NCI-H524 (cell line): ENCODE measurements at regions not wholly inside any gene's neighbourhood (a gene's known extent, or its start where the extent isn't known, plus 50 kb on each side); places are given as distances from the start of the nearest gene placed in this dataset.

Source experiments
- DNase-seq, 2 experiments: peaks; one replicate each; lab custom pipeline; 2025; lab: John Stamatoyannopoulos, UW

GRCh38 chr12:45627407-45628069 lies 102.0 kb upstream of the ARID2 start:
- no peak for DNase-seq

GRCh38 chr12:45629292-45629691 lies 100.2 kb upstream of the ARID2 start:
- DNase-seq, result no peak

GRCh38 chr12:45633733-45634132 lies 95.8 kb upstream of the ARID2 start:
- DNase-seq, result no peak

GRCh38 chr12:45634273-45634917 lies 95.1 kb upstream of the ARID2 start:
- DNase-seq, result no peak

- no peak for DNase-seq
These were observed 92.3 kb upstream of the ARID2 start for GRCh38 chr12:45637242-45637641.

GRCh38 chr12:45637706-45638105 lies 91.8 kb upstream of the ARID2 start:
- no peak for DNase-seq

GRCh38 chr12:45638386-45638785 lies 91.1 kb upstream of the ARID2 start:
- DNase-seq, result no peak

- peak in 1 of 2 experiments; percentile 4 for DNase-seq
These were observed 85.0 kb upstream of the ARID2 start for GRCh38 chr12:45644541-45644940.

GRCh38 chr12:45646851-45647581 lies 82.5 kb upstream of the ARID2 start:
- DNase-seq, result no peak

- no peak for DNase-seq
These were observed 81.4 kb upstream of the ARID2 start for GRCh38 chr12:45648070-45648469.

- DNase-seq, result no peak
These were observed 78.5 kb upstream of the ARID2 start for GRCh38 chr12:45651029-45651428.

- DNase-seq, result peak; percentile 75 to 91
These were observed 75.4 kb upstream of the ARID2 start for GRCh38 chr12:45654002-45654665.

GRCh38 chr12:45655186-45655585 lies 74.3 kb upstream of the ARID2 start:
- peak; percentile 69 to 90 for DNase-seq

GRCh38 chr12:45655743-45656142 lies 73.8 kb upstream of the ARID2 start:
- DNase-seq, result no peak

- no peak for DNase-seq
These were observed 71.5 kb upstream of the ARID2 start for GRCh38 chr12:45658020-45658419.

- DNase-seq, result no peak
These were observed 69.2 kb upstream of the ARID2 start for GRCh38 chr12:45660330-45660729.

- DNase-seq, result no peak
These were observed 66.1 kb upstream of the ARID2 start for GRCh38 chr12:45663455-45663854.

- no peak for DNase-seq
These were observed 63.6 kb upstream of the ARID2 start for GRCh38 chr12:45665941-45666340.

- no peak for DNase-seq
These were observed 63.1 kb upstream of the ARID2 start for GRCh38 chr12:45666396-45666795.

GRCh38 chr12:45666816-45667215 lies 62.7 kb upstream of the ARID2 start:
- DNase-seq, result no peak

- DNase-seq, result no peak
These were observed 61.7 kb upstream of the ARID2 start for GRCh38 chr12:45667761-45668160.

- DNase-seq, result no peak
These were observed 60.9 kb upstream of the ARID2 start for GRCh38 chr12:45668641-45669040.

GRCh38 chr12:45669093-45669492 lies 60.4 kb upstream of the ARID2 start:
- no peak for DNase-seq
